Germinal center (tissue), 1 donor: ENCODE measurements at regions not wholly inside any gene's neighbourhood (a gene's known extent, or its start where the extent isn't known, plus 50 kb on each side); places are given as distances from the start of the nearest gene placed in this dataset.

Experiments used
- DNase-seq: peaks from one replicate; pipeline ENCODE4 v3.0.0; 2012; ENCODE audit warnings: mixed read lengths, low spot score

- DNase-seq, result no peak
Measured at GRCh38 chr3:144296808-144297207, 325.2 kb downstream of the DIPK2A start.

DNA sequence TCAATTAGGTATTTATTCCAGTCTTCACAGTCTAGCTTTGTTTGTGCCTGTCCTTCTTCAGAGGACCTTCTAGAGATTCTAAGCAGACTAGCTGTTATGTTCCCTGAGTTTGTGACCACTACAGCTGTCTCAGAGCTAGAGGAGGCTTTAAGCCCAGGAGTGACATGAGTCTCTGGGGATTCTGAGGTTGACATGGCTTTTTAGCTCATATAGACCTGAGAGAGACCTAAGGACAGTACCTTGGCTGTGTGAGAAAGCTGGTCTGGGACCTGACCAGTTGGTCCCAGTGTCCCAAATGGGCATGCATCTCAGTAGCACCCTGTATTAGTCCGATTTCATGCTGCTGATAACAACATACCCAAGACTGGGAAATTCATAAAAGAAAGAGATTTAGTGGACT is 330.2 kb downstream of the DIPK2A start:
- no peak for DNase-seq

GRCh38 chr3:144307951-144308350 is 336.3 kb downstream of the DIPK2A start:
- DNase-seq, result no peak

GRCh38 chr3:144308396-144308795 is 336.8 kb downstream of the DIPK2A start:
- DNase-seq, result no peak

- no peak for DNase-seq
Measured at GRCh38 chr3:144312702-144313101, 341.1 kb downstream of the DIPK2A start.

DNA sequence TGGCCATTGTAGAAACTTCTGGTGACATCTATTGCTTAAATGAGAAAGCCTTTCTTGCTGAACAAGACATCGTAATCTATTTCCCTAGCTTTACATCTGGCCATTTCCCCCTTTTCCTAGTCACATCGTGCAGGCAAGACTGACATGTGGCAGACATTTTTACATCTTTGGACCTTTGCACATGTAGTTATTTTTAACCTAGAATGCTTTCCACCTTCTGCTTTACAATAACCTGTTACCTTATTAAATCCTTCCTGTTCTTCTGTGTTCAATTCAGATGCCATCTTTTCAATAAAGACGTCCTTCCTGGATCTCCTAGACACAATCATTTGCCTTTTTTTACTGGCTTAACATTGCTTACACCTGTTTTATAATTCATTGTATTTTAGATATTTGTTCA is 343.3 kb downstream of the DIPK2A start:
- DNase-seq, result no peak

GRCh38 chr3:144317961-144318360 is 346.3 kb downstream of the DIPK2A start:
- no peak for DNase-seq

- no peak for DNase-seq
Measured at GRCh38 chr3:144324076-144324475, 352.5 kb downstream of the DIPK2A start.

GRCh38 chr3:144332868-144333267 is 361.2 kb downstream of the DIPK2A start:
- no peak for DNase-seq

DNA sequence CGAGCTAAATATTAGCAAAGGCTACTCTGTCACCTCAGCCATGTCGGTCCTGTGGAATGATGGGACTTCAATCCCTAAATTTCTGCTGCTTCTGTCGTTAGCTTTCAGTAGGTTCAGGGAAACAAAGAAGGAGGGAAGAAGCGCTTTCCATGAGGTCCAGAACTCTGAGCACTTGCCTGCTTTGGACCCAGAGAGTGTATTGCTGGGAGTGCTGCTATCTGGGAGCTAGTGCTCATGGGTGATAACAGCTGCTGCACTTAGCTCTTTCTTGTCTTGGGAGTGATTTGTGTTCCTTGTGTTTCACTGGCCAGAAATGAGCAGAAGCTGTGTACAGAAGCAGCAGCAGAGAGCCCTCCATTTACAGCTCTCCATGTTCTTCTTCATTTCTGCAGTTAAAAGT is 369.8 kb downstream of the DIPK2A start:
- no peak for DNase-seq

DNA sequence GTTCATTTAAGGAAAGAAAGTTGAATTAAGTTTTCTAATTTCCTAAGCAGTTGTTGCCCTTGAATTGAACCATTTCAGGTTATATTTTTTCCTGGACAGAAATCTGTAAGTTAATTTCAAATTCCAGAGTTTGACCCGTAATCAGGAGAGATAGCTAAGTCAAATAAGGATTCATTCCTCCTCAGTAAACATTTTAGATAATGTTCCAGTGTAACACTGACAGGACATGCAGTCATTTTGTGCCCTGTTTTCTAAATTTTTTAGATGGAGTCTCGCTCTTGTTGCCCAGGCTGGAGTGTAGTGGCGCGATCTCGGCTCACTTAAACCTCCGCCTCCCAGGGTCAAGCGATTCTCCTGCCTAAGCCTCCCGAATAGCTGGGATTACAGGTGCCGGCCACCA is 371.7 kb downstream of the DIPK2A start:
- DNase-seq, result no peak

DNA sequence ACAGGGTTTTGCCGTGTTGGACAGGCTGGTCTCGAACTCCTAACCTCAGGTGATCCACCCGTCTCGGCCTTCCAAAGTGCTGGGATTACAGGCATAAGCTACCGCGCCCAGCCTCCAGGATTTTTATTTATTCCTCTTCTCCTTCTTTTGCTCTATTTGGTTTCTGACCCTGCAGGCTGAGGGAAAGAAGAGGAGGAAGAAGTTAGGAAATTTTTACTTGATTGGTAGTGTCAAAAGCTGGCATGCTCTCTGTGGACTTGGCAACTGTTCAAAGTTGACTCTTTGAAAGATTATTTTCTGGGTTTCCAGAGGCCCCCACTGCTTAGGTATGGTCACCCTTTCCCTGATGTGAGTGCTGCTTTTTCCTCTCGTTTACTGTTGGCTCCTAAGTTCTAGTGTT is 372.2 kb downstream of the DIPK2A start:
- no peak for DNase-seq

GRCh38 chr3:144344925-144345548 is 373.4 kb downstream of the DIPK2A start:
- DNase-seq, result no peak

- DNase-seq, result no peak
Measured at GRCh38 chr3:144350125-144350524, 378.5 kb downstream of the DIPK2A start.

- no peak for DNase-seq
Measured at GRCh38 chr3:144351011-144351410, 379.4 kb downstream of the DIPK2A start.

GRCh38 chr3:144351773-144352365 is 380.2 kb downstream of the DIPK2A start:
- DNase-seq, result no peak

GRCh38 chr3:144358191-144358590 is 386.6 kb downstream of the DIPK2A start:
- no peak for DNase-seq

GRCh38 chr3:144361002-144361401 is 389.4 kb downstream of the DIPK2A start:
- no peak for DNase-seq

DNA sequence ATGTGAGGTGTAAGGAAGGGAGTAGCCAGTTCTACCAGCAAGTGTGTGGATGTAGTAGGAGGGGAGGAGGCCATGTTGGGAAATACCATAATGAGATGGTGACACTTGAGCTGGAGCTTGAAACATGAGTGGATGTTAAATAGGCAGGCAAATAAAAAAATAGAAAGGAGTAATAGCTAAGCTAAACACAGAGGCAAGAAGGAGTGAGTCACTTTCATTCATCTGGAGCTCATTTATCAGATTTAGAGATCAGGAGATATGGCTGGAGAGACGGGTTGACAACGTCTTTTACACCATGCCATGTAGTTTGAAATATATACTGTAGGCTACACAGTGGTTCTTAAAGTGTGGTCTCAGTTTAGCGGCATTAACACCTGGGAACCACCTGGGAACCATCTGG is 390.5 kb downstream of the DIPK2A start:
- no peak for DNase-seq

DNA sequence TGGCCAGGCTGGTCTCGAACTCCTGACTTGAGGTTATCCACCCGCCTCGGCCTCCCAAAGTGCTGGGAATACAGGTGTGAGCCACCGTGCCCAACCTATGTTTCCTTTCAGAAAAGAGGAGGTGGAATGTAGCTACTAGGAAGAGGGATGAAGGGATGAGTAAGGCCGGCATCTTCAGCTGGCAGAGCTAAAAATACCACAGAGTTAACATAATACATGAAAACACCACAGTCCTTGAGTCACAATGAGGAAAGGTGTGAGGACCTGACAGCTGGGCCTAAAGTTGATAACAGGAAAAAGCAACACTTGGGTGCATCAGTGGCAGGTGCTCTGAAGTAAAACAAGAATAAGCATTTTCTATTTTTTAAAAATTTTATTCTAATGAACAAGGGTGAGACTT is 392.2 kb downstream of the DIPK2A start:
- no peak for DNase-seq

GRCh38 chr3:144364737-144365136 is 393.1 kb downstream of the DIPK2A start:
- no peak for DNase-seq

GRCh38 chr3:144369129-144369879 is 397.7 kb downstream of the DIPK2A start:
- DNase-seq, result no peak

GRCh38 chr3:144375088-144375487 is 403.5 kb downstream of the DIPK2A start:
- DNase-seq, result no peak

DNA sequence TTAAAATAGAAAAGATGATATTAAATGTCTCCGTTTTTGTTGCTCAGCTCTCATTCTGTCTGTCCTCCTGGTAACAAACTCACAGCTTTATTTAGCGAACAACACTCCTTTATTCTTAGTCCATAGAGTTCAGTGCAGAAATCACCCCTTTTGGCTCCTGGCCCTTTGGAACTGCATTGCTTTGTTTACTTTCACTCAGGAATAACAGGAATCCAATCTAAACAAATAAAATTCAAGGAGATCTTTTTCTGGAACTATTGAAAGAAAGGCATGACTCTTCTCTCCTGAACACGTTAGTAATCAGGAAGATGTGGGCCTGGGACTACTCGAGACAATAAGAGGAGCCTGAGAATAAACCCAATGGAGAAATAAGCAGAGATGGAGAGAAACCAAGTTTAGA is 409.2 kb downstream of the DIPK2A start:
- DNase-seq, result no peak
